CD4-positive, alpha-beta T cell (primary cell): ENCODE measurements at regions not wholly inside any gene's neighbourhood (a gene's known extent, or its start where the extent isn't known, plus 50 kb on each side); places are given as distances from the start of the nearest gene placed in this dataset.

Experiments used
- ATAC-seq: fragments of 200-7000 bp; cut with Tn5 transposase; one replicate; pipeline ENCODE4 v1.10.0; 2022; ENCODE audit warnings: mild to moderate bottlenecking; ENCODE audit not compliant: poor library complexity
- CTCF ChIA-PET: fragments of 350-600 bp; sonication (Branson Sonifier 250); formaldehyde crosslinking; loops from one replicate; lab custom pipeline; 2021; ENCODE audit warnings: antibody characterized with exemption, inconsistent platforms; lab: Charles Lee
- POLR2A ChIA-PET: fragments of 350-600 bp; sonication (Branson Sonifier 250); formaldehyde crosslinking; loops from one replicate; lab custom pipeline; 2021; ENCODE audit warnings: antibody characterized with exemption, inconsistent platforms; lab: Charles Lee
- DNase-seq, 14 experiments: peaks; one replicate each; pipeline ENCODE4 v3.0.0-alpha.2; 2013 to 2020; ENCODE audit warnings: mixed read lengths in 2 of 14
- H3K27ac ChIP-seq, 2 donors: one replicate each; pipeline versions ENCODE4 v1.5.1 to v1.7.0; 2013; ENCODE audit warnings: low read length in 2 of 2, low read depth in 1 of 2, mild to moderate bottlenecking in 1 of 2
- H3K27me3 ChIP-seq, 2 experiments: 1 replicate in 1 of 2; 2 replicates in 1 of 2; pipeline versions ENCODE4 v1.6.1 to v1.7.0; 2013; ENCODE audit warnings: low read length in 2 of 2, control low read depth in 1 of 2, mild to moderate bottlenecking in 1 of 2, moderate library complexity in 1 of 2; ENCODE audit not compliant: insufficient read depth in 2 of 2, control insufficient read depth in 1 of 2
- H3K36me3 ChIP-seq: one replicate; pipeline ENCODE4 v1.6.1; 2013; ENCODE audit warnings: low read length, control low read depth; ENCODE audit not compliant: insufficient read depth
- H3K4me1 ChIP-seq: one replicate; pipeline ENCODE4 v1.6.1; 2013; ENCODE audit warnings: low read length, control low read depth; ENCODE audit not compliant: insufficient read depth
- H3K4me3 ChIP-seq: one replicate; pipeline ENCODE4 v1.5.1; 2013; ENCODE audit warnings: mild to moderate bottlenecking, low read length, moderate library complexity
- H3K9me3 ChIP-seq, 2 experiments: 1 replicate in 1 of 2; 2 replicates in 1 of 2; pipeline versions ENCODE4 v1.6.1 to v1.7.0; 2013; ENCODE audit warnings: low read length in 2 of 2, mild to moderate bottlenecking in 2 of 2, control low read depth in 1 of 2, moderate library complexity in 1 of 2; ENCODE audit not compliant: control insufficient read depth in 1 of 2, insufficient read depth in 1 of 2
- H3K27ac Mint-ChIP-seq: one replicate; pipeline ENCODE4 v1.8.0; 2020; ENCODE audit warnings: mixed read lengths
- H3K27me3 Mint-ChIP-seq: one replicate; pipeline ENCODE4 v1.8.0; 2021; ENCODE audit warnings: mixed read lengths
- H3K36me3 Mint-ChIP-seq: one replicate; pipeline ENCODE4 v1.8.0; 2021; ENCODE audit warnings: low read depth, mixed read lengths
- H3K4me1 Mint-ChIP-seq: one replicate; pipeline ENCODE4 v1.8.0; 2021; ENCODE audit warnings: low read depth, mixed read lengths
- H3K4me3 Mint-ChIP-seq: one replicate; pipeline ENCODE4 v1.8.0; 2020; ENCODE audit warnings: mild to moderate bottlenecking, mixed read lengths
- H3K9me3 Mint-ChIP-seq: one replicate; pipeline ENCODE4 v1.8.0; 2020; ENCODE audit warnings: mixed read lengths
- CTCF ChIP-seq: fragments of 200-600 bp; IDR thresholded peaks from one replicate; pipeline ENCODE4 v1.8.0; 2022; ENCODE audit warnings: antibody characterized with exemption, mild to moderate bottlenecking
- intact Hi-C, 2 experiments: fragments of 100-400 bp; cut with DNase I in 1 of 2; cut with micrococcal nuclease in 1 of 2; formaldehyde crosslinking; loops; one replicate each; pipeline versions ENCODE4 v1.15.1 to v1.9.0; 2023 to 2025; cut with DNase I, micrococcal nuclease

GRCh38 chr10:125455431-125455830 lies 227.5 kb downstream of the TEX36 start:
- Mint-ChIP-seq H3K36me3 (no peaks in the 10 kb centered on the region), H3K27ac (no peak overlapping the region), H3K4me1 (no peaks in the 10 kb centered on the region), H3K27me3 (peaks cover 18% of the 10 kb centered on the region), H3K9me3 (peaks cover 3% of the 10 kb centered on the region), H3K4me3 (no peak overlapping the region)
- ChIA-PET CTCF (no interaction called here), POLR2A (no interaction called here)
- ATAC-seq (no peak), DNase-seq (no peak)
- TF ChIP-seq CTCF: no peak
- Histone ChIP-seq H3K36me3 (no peaks in the 10 kb centered on the region), H3K27ac (no peak overlapping the region), H3K27me3 (no peaks in the 10 kb centered on the region), H3K4me3 (no peak overlapping the region), H3K9me3 (peaks cover 0 to 10% of the 10 kb centered on the region in 2 experiments), H3K4me1 (no peaks in the 10 kb centered on the region)
- intact Hi-C loops: no loop called here

GRCh38 chr10:125451319-125451718 lies 231.6 kb downstream of the TEX36 start:
- CTCF ChIA-PET: no interaction called here
- DNase-seq (no peak), ATAC-seq (no peak)
- Histone ChIP-seq H3K27ac (no peak overlapping the region), H3K4me3 (no peak overlapping the region), H3K27me3 (no peaks in the 10 kb centered on the region), H3K36me3 (no peaks in the 10 kb centered on the region), H3K9me3 (peaks cover 0 to 13% of the 10 kb centered on the region in 2 experiments), H3K4me1 (no peaks in the 10 kb centered on the region)
- Mint-ChIP-seq H3K36me3 (no peaks in the 10 kb centered on the region), H3K27me3 (peaks cover 7% of the 10 kb centered on the region), H3K27ac (no peak overlapping the region), H3K9me3 (peaks cover 3% of the 10 kb centered on the region), H3K4me3 (no peak overlapping the region), H3K4me1 (no peaks in the 10 kb centered on the region)
- intact Hi-C loops: no loop called here
- POLR2A ChIA-PET: no interaction called here
- TF ChIP-seq CTCF: no peak

GRCh38 chr10:125450218-125450617 lies 232.7 kb downstream of the TEX36 start:
- Mint-ChIP-seq H3K27me3 (peaks cover 6% of the 10 kb centered on the region), H3K27ac (no peak overlapping the region), H3K9me3 (peaks cover 3% of the 10 kb centered on the region), H3K4me3 (no peak overlapping the region), H3K4me1 (no peaks in the 10 kb centered on the region), H3K36me3 (no peaks in the 10 kb centered on the region)
- H3K27ac ChIP-seq: no peak overlapping the region
- intact Hi-C loops: no loop called here
- CTCF ChIA-PET: no interaction called here
- H3K9me3 ChIP-seq: peaks cover 0 to 13% of the 10 kb centered on the region in 2 experiments
- ATAC-seq (no peak), DNase-seq (no peak)
- POLR2A ChIA-PET: no interaction called here
- H3K4me3 ChIP-seq: no peak overlapping the region
- no peaks in the 10 kb centered on the region for H3K27me3 ChIP-seq
- H3K4me1 ChIP-seq: no peaks in the 10 kb centered on the region
- H3K36me3 ChIP-seq: no peaks in the 10 kb centered on the region
- TF ChIP-seq CTCF: no peak
